Coronary artery (tissue), 2 donors: ENCODE measurements at regions not wholly inside any gene's neighbourhood (a gene's known extent, or its start where the extent isn't known, plus 50 kb on each side); places are given as distances from the start of the nearest gene placed in this dataset.

Experiments used
- DNase-seq: peaks from one replicate; pipeline ENCODE4 v3.0.0-alpha.2; 2017; ENCODE audit warnings: low spot score
- H3K27ac ChIP-seq, 2 donors: fragments of 200-600 bp; sonication (generic); one replicate each; pipeline ENCODE4 v1.5.1; 2016 to 2019
- H3K4me3 ChIP-seq: fragments of 200-600 bp; sonication (generic); 2 replicates; pipeline ENCODE4 v1.5.1; 2016; ENCODE audit warnings: mild to moderate bottlenecking, moderate library complexity
- CTCF ChIP-seq: fragments of 200-600 bp; sonication (generic); IDR thresholded peaks from one replicate; pipeline ENCODE4 v1.5.1; 2019; ENCODE audit warnings: antibody characterized with exemption

DNA sequence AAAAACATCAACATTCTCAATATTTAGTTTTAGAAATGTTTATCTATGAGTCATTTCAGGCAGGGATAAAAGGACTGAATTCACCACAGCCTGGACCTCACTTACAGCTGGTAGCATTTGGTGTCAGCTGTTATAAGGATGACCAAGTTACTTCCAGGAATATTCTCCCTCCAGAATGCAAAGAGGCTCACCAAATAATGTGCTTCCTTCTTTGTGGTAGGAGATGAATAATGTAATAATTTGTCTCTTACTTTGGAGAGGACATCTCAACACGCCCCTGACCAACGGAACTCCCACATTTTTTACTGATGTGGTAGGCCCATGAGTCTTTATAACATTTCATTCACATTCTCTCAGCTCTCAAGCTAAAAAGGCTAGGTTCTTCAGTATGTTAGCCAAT is 825.9 kb upstream of the GRAMD2B start:
- Histone ChIP-seq H3K4me3 (no peak overlapping the region), H3K27ac (no peak overlapping the region)
- DNase-seq, result no peak
- no peak for TF ChIP-seq CTCF

DNA sequence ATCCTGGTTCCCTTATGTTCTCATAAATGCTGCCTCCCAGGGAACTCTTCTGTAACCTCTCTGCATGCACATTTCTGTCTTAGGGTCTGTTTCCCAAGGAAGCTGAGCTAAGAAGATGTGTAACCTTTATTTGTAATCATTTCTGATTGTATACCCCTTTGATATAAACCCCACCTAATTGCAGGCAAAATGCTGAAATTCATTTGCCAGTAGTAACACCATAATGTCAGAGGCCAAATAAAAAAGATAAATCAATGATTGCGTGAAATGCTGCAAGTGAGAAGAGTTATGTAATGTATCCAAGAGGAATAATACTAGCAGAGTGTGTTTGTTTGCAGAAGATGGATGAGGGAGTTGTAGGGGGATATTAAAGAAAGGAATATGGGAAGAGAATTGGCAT is 822.6 kb upstream of the GRAMD2B start:
- TF ChIP-seq CTCF, result no peak
- no peak for DNase-seq
- no peak overlapping the region for H3K27ac ChIP-seq
- H3K4me3 ChIP-seq, result no peak overlapping the region

DNA sequence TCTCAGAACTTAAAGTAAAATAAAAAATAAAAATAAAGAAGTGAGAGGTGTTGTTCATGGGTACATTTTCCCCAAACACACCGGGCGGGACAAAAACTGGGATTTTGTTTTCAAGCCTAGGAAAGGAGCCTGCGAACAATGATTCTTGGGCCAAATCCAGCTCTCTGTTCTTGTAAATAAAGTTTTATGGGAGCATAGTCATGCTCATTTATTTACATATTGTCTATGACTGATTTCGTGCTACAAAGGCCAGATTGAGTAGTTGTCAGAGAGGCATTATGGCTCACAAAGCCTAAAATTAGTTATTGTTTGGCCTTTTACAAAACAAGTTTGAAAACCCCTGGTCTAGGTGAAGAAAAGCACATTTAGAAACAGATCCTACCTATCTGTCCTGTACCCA is 821.0 kb upstream of the GRAMD2B start:
- Histone ChIP-seq H3K27ac (no peak overlapping the region), H3K4me3 (no peak overlapping the region)
- no peak for TF ChIP-seq CTCF
- DNase-seq, result no peak

GRCh38 chr5:125603321-125603720 is 819.9 kb upstream of the GRAMD2B start:
- H3K27ac ChIP-seq, result no peak overlapping the region
- no peak for DNase-seq
- H3K4me3 ChIP-seq, result no peak overlapping the region
- TF ChIP-seq CTCF, result no peak

GRCh38 chr5:125604104-125604503 is 819.1 kb upstream of the GRAMD2B start:
- Histone ChIP-seq H3K4me3 (no peak overlapping the region), H3K27ac (no peak overlapping the region)
- no peak for TF ChIP-seq CTCF
- no peak for DNase-seq

DNA sequence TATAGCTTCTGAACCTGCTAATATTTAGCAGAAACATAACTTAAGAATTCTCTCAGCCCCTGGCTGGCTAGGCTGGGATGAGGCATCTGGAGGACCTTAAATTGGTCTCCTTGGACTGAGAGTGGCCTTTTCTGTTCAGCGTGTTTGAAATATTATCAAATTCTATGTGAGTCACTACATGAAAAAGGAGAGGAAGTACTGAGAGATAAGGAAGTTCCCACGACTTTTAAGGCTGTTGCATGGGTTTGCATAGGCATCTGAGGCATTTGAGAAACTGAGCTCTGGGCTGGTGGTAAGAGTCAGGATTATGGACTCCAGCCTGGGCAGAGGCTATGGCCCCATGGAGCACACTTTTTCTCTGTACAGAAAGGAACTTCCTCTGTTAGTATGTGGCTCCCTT is 816.2 kb upstream of the GRAMD2B start:
- no peak for TF ChIP-seq CTCF
- no peak for DNase-seq
- H3K4me3 ChIP-seq, result no peak overlapping the region
- no peak overlapping the region for H3K27ac ChIP-seq

DNA sequence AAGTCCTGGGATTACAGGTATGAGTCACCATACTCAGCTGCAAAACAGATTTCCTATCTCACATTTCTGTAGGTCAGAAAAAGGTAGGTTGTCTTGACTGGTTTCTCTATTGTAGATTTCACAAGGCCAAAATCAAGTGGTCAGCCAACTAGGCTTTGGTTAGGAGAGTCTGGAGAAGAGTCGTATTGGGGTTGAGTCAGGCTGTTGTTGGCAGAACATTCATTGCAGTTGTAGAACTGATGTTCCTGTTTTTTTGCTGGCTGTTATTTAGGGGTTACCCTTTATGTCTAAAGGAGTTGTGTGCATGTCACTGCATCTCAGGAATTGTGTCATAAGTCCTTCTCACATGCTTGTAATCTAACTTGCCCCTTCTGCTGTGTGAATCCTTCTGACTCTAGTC is 814.2 kb upstream of the GRAMD2B start:
- no peak overlapping the region for H3K27ac ChIP-seq
- no peak overlapping the region for H3K4me3 ChIP-seq
- DNase-seq, result no peak
- TF ChIP-seq CTCF, result no peak
